ENCODE measurements at regions not wholly inside any gene's neighbourhood (a gene's known extent, or its start where the extent isn't known, plus 50 kb on each side); places are given as distances from the start of the nearest gene placed in this dataset.

DNA sequence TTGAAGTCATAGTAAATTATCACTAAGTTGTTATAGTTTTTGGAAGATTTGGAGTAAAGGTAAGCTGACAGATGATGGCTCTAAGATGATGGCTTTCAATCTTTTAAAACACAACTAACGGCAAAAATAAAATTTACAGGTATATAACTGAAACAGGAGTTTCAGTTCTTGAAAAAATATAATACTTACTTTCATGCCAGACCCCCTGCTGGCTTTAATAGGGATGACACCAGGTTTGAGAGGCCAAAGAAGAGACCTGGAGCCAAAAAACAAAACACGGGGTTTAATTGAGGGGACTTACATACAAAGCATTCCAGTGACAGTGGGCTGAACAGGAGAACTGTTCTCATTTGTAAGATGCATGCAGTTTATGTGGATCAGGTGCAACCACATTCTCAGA, 301.7 kb upstream of the PCSK5 start:
- no peak overlapping the region for H2AFZ ChIP-seq (ENCODE audit: low read depth, low read length)
- H3K27me3 ChIP-seq (ENCODE audit: control insufficient read depth in 2 of 2, insufficient read depth in 2 of 2, low read length in 2 of 2), result no peaks in the 10 kb centered on the region
- dilution Hi-C loops (cut with MboI; ENCODE audit: extremely low pct_ligation_motif_present, low sequenced_read_pairs) (no loop called here), intact Hi-C loops (cut with micrococcal nuclease) (no loop called here)
- BruUV-seq (replicated peaks), result no TSS peak
- FAIRE-seq (no peak), DNase-seq (ENCODE audit: low read depth, low spot score) (no peak)
- H3K4me3 ChIP-seq (replicated peaks in 1 of 3; ENCODE audit: insufficient read depth in 1 of 3, low read depth in 1 of 3, low read length in 3 of 3), result no peak overlapping the region
- no peaks in the 10 kb centered on the region for H3K9me1 ChIP-seq (replicated peaks; ENCODE audit: control insufficient read depth, extremely low read depth, insufficient read depth, low read length)
- no peaks in the 10 kb centered on the region for H3K9me3 ChIP-seq (replicated peaks; ENCODE audit: control insufficient read depth, insufficient read depth, low read length)
- H4K20me1 ChIP-seq (replicated peaks; ENCODE audit: control insufficient read depth, extremely low read depth, insufficient read depth, low read length), result no peaks in the 10 kb centered on the region
- ChIA-PET CTCF (no interaction called here), POLR2A (no interaction called here)
- H3K4me2 ChIP-seq (ENCODE audit: insufficient read depth, low read length), result no peak overlapping the region
- H3K4me1 ChIP-seq (ENCODE audit: control insufficient read depth, extremely low read depth, insufficient read depth, low read length), result no peaks in the 10 kb centered on the region
- no peak overlapping the region for H3K9ac ChIP-seq (replicated peaks; ENCODE audit: extremely low read depth, insufficient read depth, low read length)
- TF ChIP-seq MAX (IDR thresholded peaks at IDR 0.05; ENCODE audit: insufficient read depth, insufficient read length) (no peak), EZH2 (IDR thresholded peaks at IDR 0.05; ENCODE audit: borderline replicate concordance, low read depth, low read length, severe bottlenecking) (no peak), JUN (IDR thresholded peaks at IDR 0.05; ENCODE audit: borderline replicate concordance, insufficient read depth, insufficient read length, low read depth) (no peak), FOS (IDR thresholded peaks at IDR 0.05; ENCODE audit: borderline replicate concordance, insufficient read depth, low read length) (no peak), POLR2AphosphoS5 (IDR thresholded peaks at IDR 0.05; ENCODE audit: insufficient read depth, low read depth, low read length) (no peak), POLR2A (IDR thresholded peaks at IDR 0.05; ENCODE audit: low read depth, low read length) (no peak), MYC (IDR thresholded peaks at IDR 0.05; ENCODE audit: low read depth, low read length) (no peak), GATA2 (IDR thresholded peaks at IDR 0.05; ENCODE audit: insufficient read depth, insufficient read length, low read depth, low read length) (no peak)
- TF ChIP-seq, protein P1, sequence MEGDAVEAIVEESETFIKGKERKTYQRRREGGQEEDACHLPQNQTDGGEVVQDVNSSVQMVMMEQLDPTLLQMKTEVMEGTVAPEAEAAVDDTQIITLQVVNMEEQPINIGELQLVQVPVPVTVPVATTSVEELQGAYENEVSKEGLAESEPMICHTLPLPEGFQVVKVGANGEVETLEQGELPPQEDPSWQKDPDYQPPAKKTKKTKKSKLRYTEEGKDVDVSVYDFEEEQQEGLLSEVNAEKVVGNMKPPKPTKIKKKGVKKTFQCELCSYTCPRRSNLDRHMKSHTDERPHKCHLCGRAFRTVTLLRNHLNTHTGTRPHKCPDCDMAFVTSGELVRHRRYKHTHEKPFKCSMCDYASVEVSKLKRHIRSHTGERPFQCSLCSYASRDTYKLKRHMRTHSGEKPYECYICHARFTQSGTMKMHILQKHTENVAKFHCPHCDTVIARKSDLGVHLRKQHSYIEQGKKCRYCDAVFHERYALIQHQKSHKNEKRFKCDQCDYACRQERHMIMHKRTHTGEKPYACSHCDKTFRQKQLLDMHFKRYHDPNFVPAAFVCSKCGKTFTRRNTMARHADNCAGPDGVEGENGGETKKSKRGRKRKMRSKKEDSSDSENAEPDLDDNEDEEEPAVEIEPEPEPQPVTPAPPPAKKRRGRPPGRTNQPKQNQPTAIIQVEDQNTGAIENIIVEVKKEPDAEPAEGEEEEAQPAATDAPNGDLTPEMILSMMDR (IDR thresholded peaks at IDR 0.05; ENCODE audit: extremely low read depth in 1 of 2, insufficient read depth in 1 of 2, low read depth in 1 of 2, low read length in 2 of 2), result no peak
- H3K79me2 ChIP-seq (ENCODE audit: control insufficient read depth, insufficient read depth, low read length), result no peaks in the 10 kb centered on the region
- no peak overlapping the region for H3K27ac ChIP-seq (ENCODE audit: insufficient read depth, low read depth, low read length)
- H3K36me3 ChIP-seq (ENCODE audit: control insufficient read depth in 2 of 2, extremely low read depth in 1 of 2, insufficient read depth in 2 of 2, low read length in 2 of 2), result no peaks in the 10 kb centered on the region
